ENCODE measurements at regions not wholly inside any gene's neighbourhood (a gene's known extent, or its start where the extent isn't known, plus 50 kb on each side); places are given as distances from the start of the nearest gene placed in this dataset.

- TF ChIP-seq, protein P1, sequence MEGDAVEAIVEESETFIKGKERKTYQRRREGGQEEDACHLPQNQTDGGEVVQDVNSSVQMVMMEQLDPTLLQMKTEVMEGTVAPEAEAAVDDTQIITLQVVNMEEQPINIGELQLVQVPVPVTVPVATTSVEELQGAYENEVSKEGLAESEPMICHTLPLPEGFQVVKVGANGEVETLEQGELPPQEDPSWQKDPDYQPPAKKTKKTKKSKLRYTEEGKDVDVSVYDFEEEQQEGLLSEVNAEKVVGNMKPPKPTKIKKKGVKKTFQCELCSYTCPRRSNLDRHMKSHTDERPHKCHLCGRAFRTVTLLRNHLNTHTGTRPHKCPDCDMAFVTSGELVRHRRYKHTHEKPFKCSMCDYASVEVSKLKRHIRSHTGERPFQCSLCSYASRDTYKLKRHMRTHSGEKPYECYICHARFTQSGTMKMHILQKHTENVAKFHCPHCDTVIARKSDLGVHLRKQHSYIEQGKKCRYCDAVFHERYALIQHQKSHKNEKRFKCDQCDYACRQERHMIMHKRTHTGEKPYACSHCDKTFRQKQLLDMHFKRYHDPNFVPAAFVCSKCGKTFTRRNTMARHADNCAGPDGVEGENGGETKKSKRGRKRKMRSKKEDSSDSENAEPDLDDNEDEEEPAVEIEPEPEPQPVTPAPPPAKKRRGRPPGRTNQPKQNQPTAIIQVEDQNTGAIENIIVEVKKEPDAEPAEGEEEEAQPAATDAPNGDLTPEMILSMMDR (IDR thresholded peaks at IDR 0.05; ENCODE audit: low read depth, low read length, missing control alignments) = no peak
- in situ Hi-C loops (cut with HindIII; ENCODE audit: low sequenced_read_pairs) = no loop called here
- H3K4me3 ChIP-seq (ENCODE audit: low read depth, low read length) = no peak overlapping the region
- no peak for DNase-seq (ENCODE audit: low read depth)
These were observed 153.7 kb upstream of the ZBTB40 start for GRCh38 chr1:22297999-22298398.

- TF ChIP-seq, protein P1 (IDR thresholded peaks at IDR 0.05; ENCODE audit: low read depth, low read length, missing control alignments) = no peak
- in situ Hi-C loops (cut with HindIII; ENCODE audit: low sequenced_read_pairs) = no loop called here
- H3K4me3 ChIP-seq (ENCODE audit: low read depth, low read length) = no peak overlapping the region
- DNase-seq (ENCODE audit: low read depth) = no peak
These were observed 147.8 kb upstream of the ZBTB40 start for GRCh38 chr1:22303816-22304215.

DNA sequence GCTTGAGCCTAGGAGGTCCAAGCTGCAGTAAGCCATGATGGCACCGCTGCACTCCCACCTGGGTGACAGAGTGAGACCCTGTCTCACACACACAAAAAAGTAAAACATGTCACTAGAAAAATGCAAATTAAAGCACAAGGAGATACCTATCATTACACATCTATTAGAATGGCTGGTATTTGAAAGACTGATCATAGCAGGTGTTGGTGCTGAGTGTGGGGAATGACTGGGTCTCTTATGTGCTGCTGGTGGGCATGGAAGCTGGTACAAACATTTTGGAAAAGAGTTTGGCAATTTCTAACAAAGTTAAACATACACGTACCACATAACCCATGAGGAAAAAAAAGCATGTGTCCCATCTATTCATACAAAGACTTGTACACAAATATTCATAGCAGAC is 142.1 kb upstream of the ZBTB40 start:
- no peak overlapping the region for H3K4me3 ChIP-seq (ENCODE audit: low read depth, low read length)
- no peak for DNase-seq (ENCODE audit: low read depth)
- in situ Hi-C loops (cut with HindIII; ENCODE audit: low sequenced_read_pairs) = no loop called here
- TF ChIP-seq, protein P1 (IDR thresholded peaks at IDR 0.05; ENCODE audit: low read depth, low read length, missing control alignments) = no peak

DNA sequence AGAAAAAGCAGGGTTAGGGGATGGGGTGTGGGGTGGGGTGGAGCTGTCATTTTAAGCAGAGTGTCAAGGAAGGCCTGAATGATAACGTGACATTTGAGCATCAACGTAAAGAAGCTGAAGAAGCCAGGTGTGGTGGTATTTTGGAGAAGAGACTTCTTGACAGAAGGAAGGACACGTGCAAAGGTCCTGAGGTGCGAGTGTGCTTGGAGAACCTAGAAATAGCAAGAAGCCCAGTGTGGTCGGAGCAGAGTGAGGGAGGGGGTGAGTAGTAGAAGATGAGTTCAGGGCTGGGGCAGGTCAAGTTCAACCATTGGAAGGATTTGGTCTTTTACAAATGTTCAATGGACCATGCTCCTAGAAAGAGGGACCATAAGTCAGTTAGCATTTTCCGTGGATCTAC is 140.2 kb upstream of the ZBTB40 start:
- TF ChIP-seq, protein P1 (IDR thresholded peaks at IDR 0.05; ENCODE audit: low read depth, low read length, missing control alignments) = no peak
- no peak overlapping the region for H3K4me3 ChIP-seq (ENCODE audit: low read depth, low read length)
- DNase-seq (ENCODE audit: low read depth) = no peak
- in situ Hi-C loops (cut with HindIII; ENCODE audit: low sequenced_read_pairs) = no loop called here

GRCh38 chr1:22313321-22313720 is 138.3 kb upstream of the ZBTB40 start:
- in situ Hi-C loops (cut with HindIII; ENCODE audit: low sequenced_read_pairs) = no loop called here
- DNase-seq (ENCODE audit: low read depth) = no peak
- TF ChIP-seq, protein P1 (IDR thresholded peaks at IDR 0.05; ENCODE audit: low read depth, low read length, missing control alignments) = no peak
- no peak overlapping the region for H3K4me3 ChIP-seq (ENCODE audit: low read depth, low read length)

GRCh38 chr1:22314706-22315105 is 136.9 kb upstream of the ZBTB40 start:
- in situ Hi-C loops (cut with HindIII; ENCODE audit: low sequenced_read_pairs) = no loop called here
- TF ChIP-seq, protein P1 (IDR thresholded peaks at IDR 0.05; ENCODE audit: low read depth, low read length, missing control alignments) = no peak
- DNase-seq (ENCODE audit: low read depth) = no peak
- H3K4me3 ChIP-seq (ENCODE audit: low read depth, low read length) = no peak overlapping the region
